Motor neuron (in vitro differentiated cells): ENCODE measurements at regions not wholly inside any gene's neighbourhood (a gene's known extent, or its start where the extent isn't known, plus 50 kb on each side); places are given as distances from the start of the nearest gene placed in this dataset.

ENCODE experiments used
- ATAC-seq, 8 experiments: fragments of 200-7000 bp; cut with Tn5 transposase; replicated peaks in 6 of 8; 2 replicates each; pipeline ENCODE4 v1.8.0; 2021; ENCODE audit warnings: mild to moderate bottlenecking in 8 of 8, moderate library complexity in 8 of 8
- H3K27ac ChIP-seq, 2 donors: fragments of 250-450 bp; sonication (Bioruptor Pico); 2 replicates each; pipeline ENCODE4 v1.9.0; 2021; ENCODE audit warnings: antibody characterized with exemption in 2 of 2, mild to moderate bottlenecking in 2 of 2, moderate library complexity in 1 of 2
- H3K4me1 ChIP-seq, 2 donors: fragments of 250-450 bp; sonication (Bioruptor Pico); replicated peaks in 1 of 2; 2 replicates each; pipeline ENCODE4 v1.6.1; 2021; ENCODE audit warnings: antibody characterized with exemption in 2 of 2, mild to moderate bottlenecking in 2 of 2, moderate library complexity in 1 of 2
- H3K4me3 ChIP-seq, 5 donors: fragments of 250-450 bp; sonication (Bioruptor Pico); 2 replicates each; pipeline ENCODE4 v1.9.0; 2021; ENCODE audit warnings: antibody characterized with exemption in 5 of 5, mild to moderate bottlenecking in 5 of 5, moderate library complexity in 4 of 5
- WGBS, 10 experiments: fragments of 450-650 bp; shearing (Covaris generic); methylation state at CpG; one replicate each; pipeline ENCODE4 v1.0.0; 2022; 5-methylcytosine and 5-hydroxymethylcytosine counted together
- in situ Hi-C, 9 experiments: fragments of 400-800 bp; cut with MboI; loops; one replicate each; pipeline ENCODE4 v1.15.0; 2021; ENCODE audit warnings: low sequenced_read_pairs in 9 of 9, low pct_unique_long_range_greater_than_20kb in 2 of 9; ENCODE audit not compliant: unreplicated experiment in 9 of 9

- no peaks in the 10 kb centered on the region for H3K4me1 ChIP-seq
- in situ Hi-C loops = no loop called here
- WGBS, 10 experiments = 53 to 92% (median 80%) methylated on average over 1 to 11 of the region's 11 CpGs
- H3K4me3 ChIP-seq = no peak overlapping the region
- no peak overlapping the region for H3K27ac ChIP-seq
- no peak for ATAC-seq
Observed at GRCh38 chr7:11298220-11298619, 324.5 kb downstream of the PHF14 start.

- H3K27ac ChIP-seq = no peak overlapping the region
- ATAC-seq = no peak
- H3K4me3 ChIP-seq = no peak overlapping the region
- in situ Hi-C loops = no loop called here
- 8 to 100% (median 84%) methylated on average over 2 to 5 of the region's 5 CpGs for WGBS, 10 experiments
- no peaks in the 10 kb centered on the region for H3K4me1 ChIP-seq
Observed at GRCh38 chr7:11300241-11300640, 326.6 kb downstream of the PHF14 start.

DNA sequence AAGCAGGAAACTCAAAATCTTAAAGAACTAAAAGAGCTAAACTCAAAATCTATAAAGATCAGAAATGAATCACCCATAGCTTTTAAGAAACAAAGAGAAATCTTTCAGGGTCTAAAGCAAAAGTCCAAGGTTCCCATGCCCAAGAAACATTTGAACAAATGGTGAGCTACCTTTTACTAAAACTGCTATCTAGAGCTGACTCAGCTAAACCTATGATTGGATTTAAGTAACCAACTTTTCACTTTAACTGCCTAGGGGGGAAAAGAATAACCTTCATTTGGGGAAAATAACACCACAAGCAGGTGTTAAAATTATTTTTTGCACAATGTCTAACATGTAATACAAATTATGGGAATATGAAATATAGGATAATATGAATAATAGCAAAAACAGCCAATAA, 328.4 kb downstream of the PHF14 start:
- in situ Hi-C loops = no loop called here
- Histone ChIP-seq H3K4me1 (no peaks in the 10 kb centered on the region), H3K4me3 (no peak overlapping the region), H3K27ac (no peak overlapping the region)
- no peak for ATAC-seq

DNA sequence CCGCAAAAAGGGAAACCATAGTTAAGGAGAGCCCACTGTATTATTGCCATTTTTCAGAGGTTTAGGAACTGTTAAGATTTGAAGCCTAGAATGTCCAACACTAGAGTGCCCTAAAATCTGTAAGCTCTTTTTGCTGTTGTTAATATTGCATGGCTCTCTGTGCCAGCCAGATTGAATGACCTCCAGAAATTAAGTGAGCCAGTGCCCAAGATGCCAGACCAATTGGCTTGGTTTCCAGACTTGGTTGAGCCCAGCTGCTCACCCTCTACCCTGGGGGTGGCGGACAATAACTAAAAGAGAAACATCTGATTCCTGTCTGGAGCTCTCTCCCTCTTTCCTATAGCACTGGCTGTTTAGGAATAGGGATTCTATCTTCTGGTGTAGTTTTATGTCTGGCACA, 340.1 kb downstream of the PHF14 start:
- ATAC-seq = no peak
- no peak overlapping the region for H3K4me3 ChIP-seq
- H3K4me1 ChIP-seq = peaks cover 0 to 10% of the 10 kb centered on the region in 2 donors
- in situ Hi-C loops = no loop called here
- WGBS, 10 experiments = 0 to 100% (median 89%) methylated on average over 1 to 2 of the region's 2 CpGs; no CpG with 5 or more reads in 2 of the 10 experiments
- no peak overlapping the region for H3K27ac ChIP-seq

GRCh38 chr7:11315666-11316258, 342.1 kb downstream of the PHF14 start:
- Histone ChIP-seq H3K4me1 (peaks cover 0 to 10% of the 10 kb centered on the region in 2 donors), H3K27ac (no peak overlapping the region), H3K4me3 (no peak overlapping the region)
- ATAC-seq = no peak
- 20 to 83% (median 67%) methylated on average over 2 to 3 of the region's 3 CpGs; no CpG with 5 or more reads in 3 of the 10 experiments for WGBS, 10 experiments
- in situ Hi-C loops = no loop called here

DNA sequence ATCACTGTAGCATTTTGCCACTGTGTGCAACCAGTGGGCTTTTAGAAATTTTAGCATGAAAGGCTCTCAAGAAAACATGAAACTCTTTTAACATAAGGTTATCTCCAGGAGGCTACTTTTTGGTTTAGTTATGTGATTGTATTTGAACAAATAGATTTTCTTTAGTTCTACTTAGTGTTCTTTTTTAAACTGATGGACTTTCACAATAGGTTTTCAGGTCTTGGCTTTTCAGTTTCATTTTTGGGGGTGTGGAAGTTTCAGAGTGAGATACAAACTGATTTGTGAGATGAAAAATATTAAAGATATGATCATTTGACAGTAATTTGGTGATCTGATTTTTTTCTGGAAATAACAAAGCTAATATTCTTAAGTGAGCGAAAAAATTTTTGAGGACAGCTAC, 344.1 kb downstream of the PHF14 start:
- Histone ChIP-seq H3K27ac (no peak overlapping the region), H3K4me3 (no peak overlapping the region), H3K4me1 (no peaks in the 10 kb centered on the region)
- in situ Hi-C loops = no loop called here
- WGBS, 10 experiments = 14 to 100% (median 91%) methylated on average over 1 of the region's 1 CpG; no CpG with 5 or more reads in 2 of the 10 experiments
- no peak for ATAC-seq

GRCh38 chr7:11319491-11320274, 346.0 kb downstream of the PHF14 start:
- no peak overlapping the region for H3K4me3 ChIP-seq
- no peak for ATAC-seq
- H3K27ac ChIP-seq = no peak overlapping the region
- in situ Hi-C loops = no loop called here
- WGBS, 10 experiments = 80 to 100% (median 86%) methylated on average over 1 of the region's 1 CpG; no CpG with 5 or more reads in 5 of the 10 experiments
- no peaks in the 10 kb centered on the region for H3K4me1 ChIP-seq
